BLaER1 (cell line): ENCODE measurements at regions not wholly inside any gene's neighbourhood (a gene's known extent, or its start where the extent isn't known, plus 50 kb on each side); places are given as distances from the start of the nearest gene placed in this dataset.
"Not testable (repeated sequence)": the region's sequence is repeated elsewhere in the genome, so short reads cannot be mapped to it uniquely, and the experiment has no call there.

ENCODE experiments used
- H3K27ac ChIP-seq: shearing (Covaris generic); formaldehyde crosslinking; 2 replicates; pipeline ENCODE4 v1.8.1; 2022
- H3K27me3 ChIP-seq: shearing (Covaris generic); formaldehyde crosslinking; 2 replicates; pipeline ENCODE4 v1.8.1; 2022
- H3K36me3 ChIP-seq: shearing (Covaris generic); formaldehyde crosslinking; 2 replicates; pipeline ENCODE4 v1.8.1; 2022
- H3K4me1 ChIP-seq: shearing (Covaris generic); formaldehyde crosslinking; 2 replicates; pipeline ENCODE4 v1.8.1; 2022
- H3K4me2 ChIP-seq: shearing (Covaris generic); formaldehyde crosslinking; 2 replicates; pipeline ENCODE4 v1.8.1; 2022
- H3K4me3 ChIP-seq: shearing (Covaris generic); formaldehyde crosslinking; 2 replicates; pipeline ENCODE4 v1.8.1; 2022
- H3K9ac ChIP-seq: shearing (Covaris generic); formaldehyde crosslinking; 2 replicates; pipeline ENCODE4 v1.8.1; 2022
- H3K9me3 ChIP-seq: shearing (Covaris generic); formaldehyde crosslinking; 2 replicates; pipeline ENCODE4 v1.8.1; 2022
- H4K20me1 ChIP-seq: shearing (Covaris generic); formaldehyde crosslinking; 2 replicates; pipeline ENCODE4 v1.8.1; 2022
- Cebpa-rat ChIP-seq: shearing (Covaris generic); IDR thresholded peaks from 2 replicates; pipeline ENCODE4 v1.8.1; 2022

GRCh38 chr15:31607656-31608055, 281.0 kb downstream of the KLF13 start:
- peaks cover 6% of the 10 kb centered on the region; the same call in 1 of the 2 replicates for H3K9me3 ChIP-seq
- no peaks in the 10 kb centered on the region for H3K36me3 ChIP-seq
- no peak overlapping the region for H3K27ac ChIP-seq
- no peaks in the 10 kb centered on the region for H4K20me1 ChIP-seq
- H3K9ac ChIP-seq, result no peak overlapping the region
- no peak overlapping the region for H3K4me2 ChIP-seq
- no peak for TF ChIP-seq Cebpa-rat
- H3K4me3 ChIP-seq, result no peak overlapping the region
- no peaks in the 10 kb centered on the region for H3K27me3 ChIP-seq
- no peaks in the 10 kb centered on the region for H3K4me1 ChIP-seq

- Histone ChIP-seq H3K36me3 (no peaks in the 10 kb centered on the region), H3K4me1 (no peaks in the 10 kb centered on the region), H3K4me3 (no peak overlapping the region), H3K9me3 (no peaks in the 10 kb centered on the region), H3K27me3 (no peaks in the 10 kb centered on the region), H3K4me2 (no peak overlapping the region), H4K20me1 (no peaks in the 10 kb centered on the region), H3K9ac (no peak overlapping the region), H3K27ac (no peak overlapping the region)
- TF ChIP-seq Cebpa-rat, result no peak
Observed at GRCh38 chr15:31609258-31609681, 282.6 kb downstream of the KLF13 start.

DNA sequence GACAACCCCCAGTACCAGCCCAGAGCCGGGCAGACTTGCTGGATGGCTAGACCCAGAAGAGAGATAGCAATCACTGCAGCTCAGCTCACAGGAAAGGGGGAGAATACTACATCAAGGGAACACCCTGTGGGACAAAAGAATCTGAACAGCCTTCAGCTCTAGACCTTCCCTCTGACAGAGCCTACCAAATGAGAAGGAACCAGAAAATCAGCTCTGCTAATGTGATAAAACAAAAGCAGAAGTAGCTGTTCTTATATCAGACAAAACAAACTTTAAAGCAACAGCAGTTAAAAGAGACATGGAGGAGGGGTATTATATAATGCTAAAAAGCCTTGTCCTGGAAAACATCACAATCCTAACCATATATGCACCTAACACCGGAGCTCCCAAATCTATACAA, 283.3 kb downstream of the KLF13 start:
- Histone ChIP-seq H3K36me3 (no peaks in the 10 kb centered on the region), H3K4me3 (no peak overlapping the region), H3K9ac (no peak overlapping the region), H3K4me1 (no peaks in the 10 kb centered on the region), H3K27ac (no peak overlapping the region), H3K9me3 (no peaks in the 10 kb centered on the region), H3K4me2 (no peak overlapping the region), H3K27me3 (no peaks in the 10 kb centered on the region), H4K20me1 (no peaks in the 10 kb centered on the region)
- no peak for TF ChIP-seq Cebpa-rat

DNA sequence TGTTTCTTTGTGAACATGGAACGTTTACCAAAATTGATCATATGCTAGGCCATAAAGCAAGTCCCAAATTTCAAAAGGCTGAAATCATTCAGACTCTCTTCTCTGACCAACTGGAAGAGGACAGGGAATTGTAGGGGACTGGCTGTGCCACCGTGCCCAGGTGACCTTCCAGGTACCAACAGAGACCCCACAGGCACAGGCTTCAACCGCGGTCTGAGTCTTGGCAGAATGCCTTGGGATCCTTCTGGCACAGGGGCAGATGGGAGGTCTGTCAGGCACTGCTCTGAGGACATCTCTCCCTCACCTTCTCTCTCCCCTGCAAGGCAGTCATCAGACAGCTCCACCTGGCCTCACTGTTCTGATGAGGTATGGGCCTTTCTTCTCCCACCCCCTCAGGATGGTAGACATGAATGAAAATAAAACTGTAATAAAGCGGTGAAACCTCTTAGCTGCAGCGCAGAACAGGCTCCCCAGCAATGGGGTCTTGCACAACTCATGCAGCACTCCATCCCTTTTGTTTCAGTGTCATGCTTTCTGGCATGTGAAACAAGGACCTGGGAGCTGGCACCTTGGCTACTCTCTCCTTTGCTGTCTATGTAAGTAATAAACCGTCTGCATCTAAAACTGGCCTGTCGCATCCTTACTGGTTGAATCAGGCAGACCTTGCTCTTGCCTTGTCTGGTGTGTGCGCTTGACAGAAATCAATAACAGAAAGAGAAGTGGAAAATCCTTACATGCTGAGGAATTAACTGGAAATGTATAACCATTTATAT, 289.2 kb downstream of the KLF13 start:
- Histone ChIP-seq H3K27ac (no peak overlapping the region), H3K36me3 (no peaks in the 10 kb centered on the region), H3K4me3 (no peak overlapping the region), H3K9me3 (no peaks in the 10 kb centered on the region), H3K4me1 (no peaks in the 10 kb centered on the region), H3K9ac (no peak overlapping the region), H4K20me1 (no peaks in the 10 kb centered on the region), H3K4me2 (no peak overlapping the region), H3K27me3 (no peaks in the 10 kb centered on the region)
- TF ChIP-seq Cebpa-rat, result no peak

DNA sequence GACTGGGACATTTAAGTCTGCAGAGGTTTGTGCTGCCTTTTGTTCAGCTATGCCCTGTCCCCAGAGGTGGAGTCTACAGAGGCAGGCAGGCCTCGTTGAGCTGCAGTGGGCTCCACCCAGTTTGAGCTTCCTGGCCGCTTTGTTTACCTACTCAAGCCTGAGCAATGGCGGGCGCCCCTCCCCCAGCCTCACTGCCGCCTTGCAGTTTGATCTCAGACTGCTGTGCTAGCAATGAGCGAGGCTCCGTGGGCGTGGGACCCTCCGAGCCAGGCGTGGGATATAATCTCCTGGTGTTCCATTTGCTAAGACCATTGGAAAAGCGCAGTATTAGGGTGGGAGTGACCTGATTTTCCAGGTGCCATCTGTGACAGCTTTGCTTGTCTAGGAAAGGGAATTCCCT, 296.7 kb downstream of the KLF13 start:
- not testable (repeated sequence) for H4K20me1 ChIP-seq, H3K9ac ChIP-seq, H3K36me3 ChIP-seq, H3K4me1 ChIP-seq, H3K27me3 ChIP-seq, H3K4me3 ChIP-seq, H3K9me3 ChIP-seq, H3K4me2 ChIP-seq, H3K27ac ChIP-seq

- H3K27me3 ChIP-seq, H4K20me1 ChIP-seq, H3K9ac ChIP-seq, H3K4me2 ChIP-seq, H3K36me3 ChIP-seq, H3K9me3 ChIP-seq, H3K4me1 ChIP-seq, H3K4me3 ChIP-seq, H3K27ac ChIP-seq: not testable (repeated sequence)
Observed at GRCh38 chr15:31624115-31624514, 297.5 kb downstream of the KLF13 start.

DNA sequence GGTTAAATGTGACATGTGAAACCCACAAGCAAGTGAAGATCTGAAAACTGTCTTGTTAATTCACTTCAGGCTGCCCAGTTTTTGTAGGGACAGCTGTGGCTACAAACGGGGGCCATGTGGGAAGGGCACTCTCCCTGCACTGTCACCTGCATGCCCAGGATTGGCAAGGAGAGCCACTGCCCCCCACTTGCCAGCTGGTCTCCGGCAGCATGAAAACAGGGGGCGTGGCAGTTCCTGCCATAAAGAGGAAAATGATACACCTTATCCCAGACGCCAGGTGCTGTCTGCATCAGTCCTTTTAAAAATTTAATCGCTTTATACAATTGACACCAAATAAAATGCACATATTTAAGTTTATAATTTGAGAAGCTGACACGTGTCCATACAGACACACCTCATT, 309.1 kb downstream of the KLF13 start:
- not testable (repeated sequence) for H3K36me3 ChIP-seq, H3K9me3 ChIP-seq, H3K27me3 ChIP-seq, H3K9ac ChIP-seq, H4K20me1 ChIP-seq, H3K4me2 ChIP-seq, H3K4me3 ChIP-seq, H3K27ac ChIP-seq, H3K4me1 ChIP-seq

DNA sequence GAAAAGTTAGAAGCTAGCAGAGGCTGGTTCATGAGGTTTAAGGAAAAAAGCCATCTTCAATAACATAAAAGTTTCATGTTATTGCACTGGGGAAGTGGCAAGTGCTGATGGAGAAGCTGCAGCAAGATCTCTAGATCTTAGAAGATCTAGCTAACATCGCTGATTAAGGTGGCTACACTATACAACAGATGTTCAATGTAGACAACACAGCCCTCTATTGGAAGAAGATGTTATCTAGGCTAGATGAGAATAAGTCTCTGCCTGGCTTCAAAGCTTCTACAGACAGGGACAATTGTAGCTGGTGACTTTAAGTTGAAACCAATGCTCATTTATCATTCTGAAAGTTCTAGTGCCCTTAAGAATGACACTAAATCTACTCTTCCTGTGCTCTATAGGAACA, 310.3 kb downstream of the KLF13 start:
- not testable (repeated sequence) for H3K4me3 ChIP-seq, H3K9ac ChIP-seq, H3K36me3 ChIP-seq, H3K4me2 ChIP-seq, H3K27me3 ChIP-seq, H3K9me3 ChIP-seq, H3K27ac ChIP-seq, H4K20me1 ChIP-seq, H3K4me1 ChIP-seq

- not testable (repeated sequence) for H3K9me3 ChIP-seq, H3K4me3 ChIP-seq, H3K27me3 ChIP-seq, H4K20me1 ChIP-seq, H3K9ac ChIP-seq, H3K27ac ChIP-seq, H3K4me2 ChIP-seq, H3K36me3 ChIP-seq
- peaks cover 11% of the 10 kb centered on the region; the same call in 1 of the 2 replicates for H3K4me1 ChIP-seq
Observed at GRCh38 chr15:31643955-31644354, 317.3 kb downstream of the KLF13 start.

DNA sequence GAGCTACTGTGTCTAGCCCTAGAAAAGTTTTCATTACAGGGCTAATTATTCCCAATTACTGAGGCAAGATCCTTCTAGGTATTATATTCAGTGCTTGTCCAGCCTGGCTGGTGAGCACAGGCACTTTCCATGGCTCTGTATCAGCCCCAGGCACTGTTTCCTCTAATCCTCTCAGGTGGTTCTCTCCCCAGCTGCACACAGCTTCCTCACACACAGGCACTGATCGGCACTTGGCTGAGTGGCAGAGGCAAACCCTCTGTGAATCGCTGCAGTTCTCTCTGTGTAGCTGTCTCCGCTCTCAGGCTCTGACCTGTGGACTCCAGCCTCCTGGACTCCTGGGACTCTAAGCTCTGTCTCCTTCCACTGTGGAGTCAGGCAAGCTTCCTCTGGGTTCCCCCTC, 318.1 kb downstream of the KLF13 start:
- not testable (repeated sequence) for H3K9me3 ChIP-seq

GRCh38 chr15:31647337-31647826, 320.7 kb downstream of the KLF13 start:
- peaks cover 16% of the 10 kb centered on the region for H3K4me1 ChIP-seq
- H3K9ac ChIP-seq, H3K9me3 ChIP-seq, H3K4me2 ChIP-seq, H4K20me1 ChIP-seq, H3K36me3 ChIP-seq, H3K27ac ChIP-seq, H3K4me3 ChIP-seq, H3K27me3 ChIP-seq: not testable (repeated sequence)

More for the DNA sequence above, 318.1 kb downstream of the KLF13 start:
- H3K9ac ChIP-seq, H3K4me2 ChIP-seq, H3K27ac ChIP-seq, H3K4me3 ChIP-seq, H3K27me3 ChIP-seq, H4K20me1 ChIP-seq, H3K36me3 ChIP-seq: not testable (repeated sequence)
- H3K4me1 ChIP-seq, result peaks cover 15% of the 10 kb centered on the region

- Histone ChIP-seq H3K4me1 (peaks cover 16% of the 10 kb centered on the region), H3K4me2 (0 out of 2 replicates have a peak overlapping the region, but pooled peaks have one; percentile 13)
- H4K20me1 ChIP-seq, H3K27ac ChIP-seq, H3K27me3 ChIP-seq, H3K36me3 ChIP-seq, H3K9me3 ChIP-seq, H3K9ac ChIP-seq, H3K4me3 ChIP-seq: not testable (repeated sequence)
Observed at GRCh38 chr15:31649634-31650033, 323.0 kb downstream of the KLF13 start.

- H3K4me2 ChIP-seq, result 0 out of 2 replicates have a peak overlapping the region, but pooled peaks have one; percentile 13
- H3K27me3 ChIP-seq, result not testable (repeated sequence)
Observed at GRCh38 chr15:31650055-31650701, 323.5 kb downstream of the KLF13 start.

GRCh38 chr15:31656915-31657314, 330.3 kb downstream of the KLF13 start:
- not testable (repeated sequence) for H4K20me1 ChIP-seq, H3K9me3 ChIP-seq, H3K4me2 ChIP-seq, H3K4me1 ChIP-seq, H3K27me3 ChIP-seq, H3K27ac ChIP-seq, H3K4me3 ChIP-seq, H3K36me3 ChIP-seq, H3K9ac ChIP-seq

More at GRCh38 chr15:31650055-31650701, 323.5 kb downstream of the KLF13 start:
- not testable (repeated sequence) for H3K27ac ChIP-seq, H4K20me1 ChIP-seq, H3K9me3 ChIP-seq, H3K36me3 ChIP-seq, H3K4me3 ChIP-seq, H3K9ac ChIP-seq
- peaks cover 16% of the 10 kb centered on the region for H3K4me1 ChIP-seq
